Astrocyte (in vitro differentiated cells and primary cell): ENCODE measurements at regions not wholly inside any gene's neighbourhood (a gene's known extent, or its start where the extent isn't known, plus 50 kb on each side); places are given as distances from the start of the nearest gene placed in this dataset.

Experiments used
- DNase-seq: peaks from one replicate; pipeline ENCODE4 v3.0.0-alpha.2; 2010; ENCODE audit warnings: low read depth
- FAIRE-seq: peaks from 2 replicates; lab custom pipeline; 2011; peaks lifted over from hg19 to GRCh38; lab: Jason Lieb, UNC
- H2AFZ ChIP-seq: 2 replicates; pipeline ENCODE4 v1.6.0; 2012; ENCODE audit warnings: low read depth, low read length, inconsistent platforms
- H3K27ac ChIP-seq: 2 replicates; pipeline ENCODE4 v1.5.1; 2011; ENCODE audit warnings: low read depth, low read length, inconsistent platforms
- H3K27me3 ChIP-seq: 2 replicates; pipeline ENCODE4 v1.6.0; 2011; ENCODE audit warnings: low read length, inconsistent platforms; ENCODE audit not compliant: insufficient read depth
- H3K36me3 ChIP-seq: 2 replicates; pipeline ENCODE4 v1.5.1; 2011; ENCODE audit warnings: low read length, inconsistent platforms; ENCODE audit not compliant: insufficient read depth
- H3K4me1 ChIP-seq: 2 replicates; pipeline ENCODE4 v1.5.1; 2011; ENCODE audit warnings: low read length, inconsistent platforms; ENCODE audit not compliant: insufficient read depth
- H3K4me2 ChIP-seq: 2 replicates; pipeline ENCODE4 v1.6.0; 2012; ENCODE audit warnings: low read length, inconsistent platforms
- H3K4me3 ChIP-seq: 2 replicates; pipeline ENCODE4 v1.5.1; 2011; ENCODE audit warnings: low read depth, mild to moderate bottlenecking, low read length, inconsistent platforms; ENCODE audit not compliant: insufficient read depth
- H3K79me2 ChIP-seq: 2 replicates; pipeline ENCODE4 v1.6.0; 2012; ENCODE audit warnings: mild to moderate bottlenecking, low read length, inconsistent platforms; ENCODE audit not compliant: insufficient read depth
- H3K9ac ChIP-seq: 2 replicates; pipeline ENCODE4 v1.6.0; 2012; ENCODE audit warnings: mild to moderate bottlenecking, low read length, inconsistent platforms
- H3K9me3 ChIP-seq: 2 replicates; pipeline ENCODE4 v1.5.1; 2012; ENCODE audit warnings: low read depth, mild to moderate bottlenecking, low read length, inconsistent platforms; ENCODE audit not compliant: insufficient read depth
- H4K20me1 ChIP-seq: 2 replicates; pipeline ENCODE4 v1.6.0; 2012; ENCODE audit warnings: low read length, inconsistent platforms; ENCODE audit not compliant: insufficient read depth
- H3K27ac Mint-ChIP-seq: one replicate; pipeline ENCODE4 v1.8.0; 2021; ENCODE audit warnings: mild to moderate bottlenecking, mixed read lengths; ENCODE audit not compliant: unreplicated experiment
- H3K27me3 Mint-ChIP-seq: one replicate; pipeline ENCODE4 v1.8.0; 2021; ENCODE audit warnings: low read depth, mixed read lengths; ENCODE audit not compliant: unreplicated experiment
- H3K36me3 Mint-ChIP-seq: one replicate; pipeline ENCODE4 v1.8.0; 2021; ENCODE audit warnings: low read depth, mixed read lengths; ENCODE audit not compliant: unreplicated experiment
- H3K4me1 Mint-ChIP-seq: one replicate; pipeline ENCODE4 v1.8.0; 2021; ENCODE audit warnings: low read depth, mixed read lengths; ENCODE audit not compliant: unreplicated experiment
- H3K4me3 Mint-ChIP-seq: one replicate; pipeline ENCODE4 v1.8.0; 2021; ENCODE audit warnings: mild to moderate bottlenecking, moderate library complexity, mixed read lengths; ENCODE audit not compliant: unreplicated experiment
- H3K9me3 Mint-ChIP-seq: one replicate; pipeline ENCODE4 v1.8.0; 2021; ENCODE audit warnings: mild to moderate bottlenecking, mixed read lengths; ENCODE audit not compliant: unreplicated experiment
- CTCF ChIP-seq: IDR thresholded peaks from 2 replicates; pipeline ENCODE4 v1.5.1; 2011; ENCODE audit warnings: low read depth, mild to moderate bottlenecking, inconsistent platforms, low read length, moderate library complexity; ENCODE audit not compliant: insufficient read depth
- EZH2 ChIP-seq: IDR thresholded peaks from 2 replicates; pipeline ENCODE4 v1.6.1; 2012; ENCODE audit warnings: mild to moderate bottlenecking, low read length, inconsistent platforms; ENCODE audit not compliant: insufficient read depth

DNA sequence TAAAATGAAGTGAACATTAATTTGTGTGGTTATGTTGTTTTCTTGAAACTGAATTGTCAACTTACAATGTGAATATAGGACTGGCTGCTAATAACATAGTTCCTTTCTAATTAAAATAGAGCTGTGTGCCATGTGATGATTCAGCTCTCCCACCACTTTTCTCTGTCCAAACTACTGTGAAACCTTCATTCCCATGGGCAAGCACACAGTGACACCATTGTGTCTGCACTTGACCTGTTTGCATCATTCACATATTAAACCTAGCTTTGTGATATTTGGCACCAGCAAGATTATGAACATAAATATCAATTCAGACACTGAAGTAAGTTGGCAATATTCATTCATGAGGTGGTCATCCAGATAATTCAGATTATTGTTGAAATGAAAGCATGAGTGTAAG lies 78.8 kb upstream of the TCF12 start:
- no peaks in the 10 kb centered on the region for H3K36me3 Mint-ChIP-seq
- FAIRE-seq: no peak
- H3K4me3 Mint-ChIP-seq: no peak overlapping the region

DNA sequence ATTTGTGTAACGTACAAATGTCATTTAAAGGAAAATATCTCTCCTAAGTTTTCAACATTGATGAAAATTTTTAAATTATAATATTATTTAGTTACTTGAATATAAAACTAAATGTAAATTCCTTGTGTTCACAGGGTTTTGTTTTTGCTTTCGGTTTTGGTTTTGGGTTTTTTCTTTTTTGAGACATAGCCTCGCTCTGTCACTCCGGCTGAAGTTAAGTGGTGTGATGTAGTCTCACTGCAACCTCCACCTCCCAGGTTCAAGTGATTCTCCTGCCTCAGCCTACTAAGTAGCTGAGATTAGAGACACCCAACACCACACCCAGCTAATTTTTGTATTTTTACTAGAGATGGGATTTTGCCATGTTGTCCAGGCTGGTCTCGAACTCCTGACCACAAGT lies 79.3 kb upstream of the TCF12 start:
- no peak for FAIRE-seq
- no peaks in the 10 kb centered on the region for H3K9me3 ChIP-seq
- Mint-ChIP-seq H3K4me1 (peaks cover 27% of the 10 kb centered on the region), H3K27me3 (no peaks in the 10 kb centered on the region), H3K9me3 (peaks cover 2% of the 10 kb centered on the region), H3K4me3 (no peak overlapping the region), H3K27ac (no peak overlapping the region), H3K36me3 (no peaks in the 10 kb centered on the region)
- DNase-seq: no peak
- no peak overlapping the region for H3K27ac ChIP-seq
- no peak overlapping the region for H3K4me2 ChIP-seq
- H4K20me1 ChIP-seq: no peaks in the 10 kb centered on the region
- no peaks in the 10 kb centered on the region for H3K27me3 ChIP-seq
- no peak overlapping the region for H2AFZ ChIP-seq
- H3K4me1 ChIP-seq: peaks cover 5% of the 10 kb centered on the region
- no peak for TF ChIP-seq EZH2
- TF ChIP-seq CTCF: no peak
- H3K4me3 ChIP-seq: no peak overlapping the region
- no peaks in the 10 kb centered on the region for H3K79me2 ChIP-seq
- H3K36me3 ChIP-seq: no peaks in the 10 kb centered on the region
- H3K9ac ChIP-seq: no peak overlapping the region

More for the DNA sequence above, 78.8 kb upstream of the TCF12 start:
- Mint-ChIP-seq H3K27me3 (no peaks in the 10 kb centered on the region), H3K9me3 (peaks cover 2% of the 10 kb centered on the region), H3K27ac (no peak overlapping the region), H3K4me1 (peaks cover 27% of the 10 kb centered on the region)
- H2AFZ ChIP-seq: no peak overlapping the region
- no peaks in the 10 kb centered on the region for H3K79me2 ChIP-seq
- DNase-seq: no peak
- H3K4me2 ChIP-seq: no peak overlapping the region
- no peaks in the 10 kb centered on the region for H3K36me3 ChIP-seq
- no peak overlapping the region for H3K9ac ChIP-seq
- no peaks in the 10 kb centered on the region for H3K9me3 ChIP-seq
- H4K20me1 ChIP-seq: no peaks in the 10 kb centered on the region
- TF ChIP-seq EZH2 (no peak), CTCF (no peak)
- no peak overlapping the region for H3K27ac ChIP-seq
- H3K4me1 ChIP-seq: peaks cover 5% of the 10 kb centered on the region
- H3K4me3 ChIP-seq: no peak overlapping the region
- H3K27me3 ChIP-seq: no peaks in the 10 kb centered on the region

DNA sequence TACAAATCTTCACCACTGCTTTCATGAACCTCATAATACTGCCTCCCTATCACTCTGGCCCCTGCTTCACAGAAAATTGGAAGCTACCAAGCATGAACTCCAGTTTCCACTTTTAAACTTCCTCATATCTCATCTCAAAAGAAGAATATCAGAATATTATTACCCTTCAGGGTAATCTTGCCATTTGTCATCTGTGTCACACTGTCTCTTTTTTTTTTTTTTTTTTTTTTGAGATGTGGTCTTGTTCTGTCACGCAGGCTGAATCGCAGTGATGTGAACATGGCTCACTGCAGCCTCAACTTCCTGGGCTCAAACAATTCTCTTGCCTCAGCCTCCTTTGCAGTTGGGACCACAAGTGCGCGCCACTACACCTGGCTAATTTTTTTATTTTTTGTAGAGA lies 80.4 kb upstream of the TCF12 start:
- Histone ChIP-seq H3K79me2 (no peaks in the 10 kb centered on the region), H3K27ac (no peak overlapping the region), H3K4me3 (no peak overlapping the region), H3K27me3 (no peaks in the 10 kb centered on the region), H3K36me3 (no peaks in the 10 kb centered on the region), H3K9me3 (no peaks in the 10 kb centered on the region), H3K9ac (no peak overlapping the region), H3K4me1 (peaks cover 5% of the 10 kb centered on the region), H4K20me1 (no peaks in the 10 kb centered on the region), H3K4me2 (no peak overlapping the region), H2AFZ (no peak overlapping the region)
- Mint-ChIP-seq H3K36me3 (no peaks in the 10 kb centered on the region), H3K27me3 (no peaks in the 10 kb centered on the region), H3K27ac (no peak overlapping the region), H3K4me1 (peaks cover 27% of the 10 kb centered on the region), H3K9me3 (peaks cover 2% of the 10 kb centered on the region), H3K4me3 (no peak overlapping the region)
- TF ChIP-seq CTCF: no peak
- no peak for TF ChIP-seq EZH2
- FAIRE-seq: no peak
- DNase-seq: no peak
